CD4-positive, alpha-beta T cell treated with Interleukin-2 at 100 ng/mL for 4 hours (primary cell): ENCODE measurements at regions not wholly inside any gene's neighbourhood (a gene's known extent, or its start where the extent isn't known, plus 50 kb on each side); places are given as distances from the start of the nearest gene placed in this dataset.

Experiments
- DNase-seq: peaks from one replicate; pipeline ENCODE4 v3.0.0-alpha.2; 2020; ENCODE audit warnings: low spot score

DNA sequence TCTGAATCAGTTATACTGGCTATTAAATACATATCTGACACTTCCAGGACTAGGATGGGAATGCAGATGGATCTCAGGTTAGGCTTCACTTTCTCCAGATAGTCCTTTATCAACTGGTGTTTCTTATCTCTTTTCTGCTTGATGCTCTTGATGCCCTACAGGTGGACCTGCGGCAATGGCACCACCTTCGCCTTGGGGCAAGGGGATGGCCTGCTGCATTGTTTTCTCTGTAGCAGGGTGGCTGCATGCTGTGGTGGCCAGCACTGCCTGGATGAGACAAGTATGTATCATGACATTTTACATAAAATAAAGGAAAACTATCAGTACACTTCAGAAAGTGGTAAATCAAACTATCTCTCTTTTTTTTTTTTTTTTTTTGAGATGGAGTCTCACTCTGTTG lies 217.7 kb upstream of the ZP4 start:
- DNase-seq: no peak

DNA sequence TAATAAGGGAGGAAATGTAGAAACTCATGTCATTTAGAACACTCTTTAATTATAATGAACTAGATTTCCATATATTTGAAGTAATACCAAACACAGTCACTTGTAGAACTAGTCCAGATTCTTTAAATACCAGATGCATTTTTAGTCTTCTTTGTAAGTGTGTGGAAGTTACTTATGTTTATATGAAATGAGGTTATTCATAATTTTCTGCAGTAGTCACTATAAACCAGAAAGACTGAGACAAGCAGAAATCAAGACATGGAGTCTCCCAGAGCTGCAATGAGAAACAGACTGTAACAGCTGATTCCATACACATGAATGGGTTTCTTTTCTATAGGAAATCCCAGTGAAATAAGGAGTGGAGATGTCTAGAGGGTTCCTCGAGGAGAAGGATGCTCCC lies 216.6 kb upstream of the ZP4 start:
- DNase-seq: no peak

DNA sequence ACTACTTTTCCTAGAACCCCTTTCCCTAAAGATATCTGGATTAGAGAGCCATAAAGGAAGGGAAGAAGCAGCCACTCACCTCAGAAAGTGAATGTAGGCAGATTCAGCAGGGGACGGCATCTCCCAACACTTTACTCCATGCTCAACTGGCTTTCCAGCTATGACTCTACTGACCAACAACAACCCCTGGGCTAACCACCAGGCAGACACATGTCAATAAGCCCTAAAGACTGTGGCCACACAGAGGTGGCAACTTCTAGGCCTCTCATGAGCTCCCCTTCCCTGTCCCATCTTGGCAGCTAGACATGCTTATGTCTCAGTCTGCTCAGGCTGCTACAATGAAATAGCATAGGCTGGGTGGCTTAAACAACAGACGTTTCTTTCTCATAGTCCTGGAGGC lies 214.0 kb upstream of the ZP4 start:
- no peak for DNase-seq

DNA sequence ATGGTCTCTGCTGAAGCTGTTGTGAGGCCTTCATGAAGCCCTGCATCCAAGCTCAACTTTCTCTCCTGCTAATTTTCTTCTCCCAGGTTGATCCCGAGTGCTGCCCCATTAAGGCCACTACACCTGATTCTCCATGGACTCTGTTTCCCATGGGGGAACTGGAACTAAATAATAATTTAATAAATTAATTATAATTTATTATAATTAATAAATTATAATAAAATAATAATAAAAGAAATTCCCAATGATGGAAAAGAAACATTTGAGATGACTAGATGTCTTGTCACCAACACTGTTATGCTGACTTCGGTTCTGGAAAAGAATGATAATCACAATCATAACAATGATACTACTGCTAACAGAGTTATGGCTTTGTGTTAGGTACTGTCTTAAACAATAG lies 211.2 kb upstream of the ZP4 start:
- DNase-seq: no peak

DNA sequence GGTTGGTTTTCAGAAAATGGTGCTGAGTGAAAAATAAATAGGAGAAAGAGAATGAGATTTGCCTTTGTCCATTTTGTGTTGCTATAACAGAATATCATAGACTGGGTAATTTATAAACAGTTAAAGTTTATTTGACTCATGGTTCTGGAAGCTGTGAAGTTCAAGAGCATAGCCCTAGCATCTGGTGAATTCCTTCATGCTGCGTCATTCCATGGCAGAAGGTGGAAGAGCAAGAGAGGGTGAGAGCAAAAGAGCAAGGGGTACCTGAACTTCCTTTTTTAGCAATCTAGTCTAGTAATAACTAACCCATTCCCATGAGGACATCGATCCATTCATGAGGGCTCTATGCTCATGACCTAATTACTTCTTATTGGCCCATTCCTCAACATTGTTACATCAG lies 209.1 kb upstream of the ZP4 start:
- DNase-seq: no peak

DNA sequence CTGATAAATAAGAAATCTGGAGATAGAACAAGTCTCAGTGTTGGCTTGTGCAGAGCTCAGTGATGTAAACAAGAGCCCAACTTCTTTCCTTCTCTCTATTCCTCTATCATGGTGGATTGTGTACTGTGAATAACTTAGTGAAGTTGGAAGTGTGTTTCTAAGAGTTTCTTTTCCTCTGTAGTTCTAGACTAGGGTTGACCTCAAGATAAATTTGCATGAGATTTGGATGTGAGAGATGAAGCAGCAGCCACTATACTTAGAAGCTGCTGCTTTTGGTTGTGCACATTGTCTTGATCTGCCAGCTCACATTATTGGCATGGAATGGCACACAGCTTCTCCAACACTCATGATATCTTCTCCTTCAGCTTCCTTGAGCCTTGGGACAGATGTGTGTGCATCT lies 198.9 kb upstream of the ZP4 start:
- no peak for DNase-seq

DNA sequence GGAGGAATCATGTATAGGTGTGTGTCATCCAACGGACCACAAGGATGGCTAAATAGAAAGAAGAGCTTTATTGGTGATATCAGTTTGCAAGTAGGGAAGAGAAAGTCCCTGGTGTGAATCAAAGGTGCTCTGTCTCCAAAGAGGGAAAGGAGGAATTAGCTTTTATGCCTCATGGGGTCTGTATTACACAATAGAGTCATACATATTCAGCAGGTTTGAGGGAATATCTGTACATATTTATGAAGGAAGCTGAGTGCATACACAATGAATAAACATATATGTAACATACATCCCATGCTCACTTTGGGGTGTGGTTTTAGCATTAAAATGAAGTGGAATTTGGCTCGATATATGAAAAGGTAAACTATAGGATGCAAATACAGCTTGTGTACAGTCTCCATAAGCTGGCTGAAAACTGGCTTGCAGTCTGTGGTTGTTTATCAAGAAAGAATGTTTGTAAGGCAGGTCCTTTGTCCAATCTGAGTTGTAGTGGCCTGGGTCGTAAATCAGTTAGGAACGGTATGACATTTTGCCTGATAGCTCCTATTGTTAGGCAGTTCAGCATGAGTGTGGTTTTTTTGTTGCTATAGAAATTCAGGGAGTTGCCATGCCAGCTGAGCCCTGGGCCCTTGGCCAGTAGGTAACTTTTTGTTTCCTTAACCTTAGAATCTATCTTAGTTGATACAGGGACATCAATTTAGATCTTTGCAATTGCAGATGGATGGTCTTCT lies 198.0 kb upstream of the ZP4 start:
- no peak for DNase-seq

DNA sequence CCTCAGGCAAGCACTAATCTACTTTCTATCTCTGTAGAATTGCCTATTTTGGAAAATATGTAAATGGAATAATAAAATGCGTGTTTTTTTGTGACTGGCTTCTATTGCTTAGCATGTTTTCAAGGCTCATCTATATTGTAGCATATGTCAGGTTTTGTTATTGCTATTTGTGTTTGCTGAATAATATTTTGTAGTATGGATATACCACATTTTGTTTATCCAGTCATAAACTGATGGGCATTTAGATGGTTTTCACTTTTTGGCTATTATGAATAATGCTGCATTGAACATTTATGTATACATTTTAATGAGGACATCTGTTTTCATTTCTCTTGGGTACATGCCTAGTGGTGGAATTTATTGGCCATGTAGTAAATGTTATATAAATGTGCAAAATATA lies 183.3 kb upstream of the ZP4 start:
- no peak for DNase-seq

DNA sequence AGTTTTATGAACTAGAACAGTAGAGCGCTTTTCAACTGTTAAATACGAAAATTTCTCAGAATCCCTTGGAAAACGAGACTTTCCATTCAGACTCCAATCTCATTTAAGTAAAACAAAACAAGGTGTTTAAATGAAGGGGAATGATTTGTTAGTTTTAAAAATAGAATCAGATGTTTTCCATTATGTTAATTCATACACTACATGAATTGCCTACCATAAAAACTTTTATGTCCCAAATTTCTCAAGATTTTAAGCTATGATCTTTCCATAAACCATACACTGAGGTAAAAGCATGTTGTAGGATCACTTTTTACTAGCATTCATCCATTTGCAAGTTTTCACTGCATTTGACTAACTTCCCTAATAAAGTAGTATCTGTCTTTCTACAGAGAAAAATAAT lies 180.3 kb upstream of the ZP4 start:
- no peak for DNase-seq

DNA sequence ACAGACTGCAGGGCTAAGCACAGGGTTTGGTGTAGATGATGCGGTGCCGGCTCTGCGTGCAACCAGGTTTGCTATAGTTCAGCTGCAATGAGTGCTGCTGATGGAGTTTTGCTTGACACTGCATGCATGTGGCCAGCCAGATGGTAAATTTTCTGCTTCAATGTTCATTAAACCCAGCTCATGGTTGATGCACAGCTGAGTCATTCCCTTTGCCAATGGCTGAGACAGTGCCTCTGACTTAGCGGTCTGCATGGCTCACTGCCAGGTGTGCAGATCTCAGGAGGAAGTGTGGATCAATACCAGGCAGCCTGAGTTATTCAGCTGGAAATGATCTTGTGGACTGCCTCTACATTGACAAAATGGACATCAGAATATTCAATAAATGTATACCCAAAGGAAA lies 172.7 kb upstream of the ZP4 start:
- DNase-seq: no peak

DNA sequence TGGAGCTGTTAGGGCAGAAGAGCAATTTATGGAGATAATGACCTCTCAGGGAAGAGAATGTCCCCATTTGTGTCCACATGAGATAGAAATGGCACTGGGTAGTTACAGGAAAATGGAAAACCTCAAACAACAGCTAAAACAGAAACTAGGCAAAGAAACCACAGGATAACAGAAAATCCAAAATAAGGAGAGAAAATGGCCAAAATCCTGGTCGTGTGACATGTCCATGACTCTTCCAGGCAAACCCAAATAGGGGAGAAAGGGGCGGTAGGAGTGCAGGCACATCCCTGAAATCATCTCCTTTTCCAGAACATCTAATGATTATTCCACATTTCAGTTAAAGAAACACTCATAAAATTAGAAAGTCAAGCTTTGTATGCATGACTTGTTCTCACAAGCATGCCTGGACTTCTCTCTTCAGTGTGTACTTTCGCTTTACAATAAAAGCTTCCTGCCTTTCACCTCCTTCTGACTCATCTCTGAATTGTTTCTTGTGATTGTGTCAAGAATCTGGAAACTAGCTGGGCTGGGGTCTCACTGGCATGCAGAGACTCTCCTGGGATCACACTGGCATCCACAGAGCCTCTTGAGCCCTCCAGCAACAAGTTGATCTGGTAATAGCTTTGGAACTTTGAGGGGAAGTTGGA lies 171.4 kb upstream of the ZP4 start:
- no peak for DNase-seq

DNA sequence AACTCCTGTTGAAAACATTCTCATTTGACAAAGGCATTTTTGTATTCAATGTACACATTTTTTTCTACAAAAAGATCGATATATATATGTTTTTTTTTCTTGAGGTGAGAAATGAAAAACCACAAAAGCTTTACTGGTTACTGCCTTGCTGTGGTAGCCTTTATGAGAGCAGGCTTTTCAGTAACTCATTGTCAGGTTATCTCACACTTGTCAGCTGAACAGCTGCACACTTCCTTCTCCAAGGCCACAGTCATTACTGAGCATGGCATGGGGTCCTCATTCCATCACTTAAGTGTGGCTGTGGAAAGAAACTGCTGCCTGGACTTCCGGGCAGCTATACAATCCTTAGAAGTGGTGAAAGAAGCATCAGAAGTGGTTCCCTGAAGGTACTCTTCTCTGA lies 169.3 kb upstream of the ZP4 start:
- DNase-seq: no peak

DNA sequence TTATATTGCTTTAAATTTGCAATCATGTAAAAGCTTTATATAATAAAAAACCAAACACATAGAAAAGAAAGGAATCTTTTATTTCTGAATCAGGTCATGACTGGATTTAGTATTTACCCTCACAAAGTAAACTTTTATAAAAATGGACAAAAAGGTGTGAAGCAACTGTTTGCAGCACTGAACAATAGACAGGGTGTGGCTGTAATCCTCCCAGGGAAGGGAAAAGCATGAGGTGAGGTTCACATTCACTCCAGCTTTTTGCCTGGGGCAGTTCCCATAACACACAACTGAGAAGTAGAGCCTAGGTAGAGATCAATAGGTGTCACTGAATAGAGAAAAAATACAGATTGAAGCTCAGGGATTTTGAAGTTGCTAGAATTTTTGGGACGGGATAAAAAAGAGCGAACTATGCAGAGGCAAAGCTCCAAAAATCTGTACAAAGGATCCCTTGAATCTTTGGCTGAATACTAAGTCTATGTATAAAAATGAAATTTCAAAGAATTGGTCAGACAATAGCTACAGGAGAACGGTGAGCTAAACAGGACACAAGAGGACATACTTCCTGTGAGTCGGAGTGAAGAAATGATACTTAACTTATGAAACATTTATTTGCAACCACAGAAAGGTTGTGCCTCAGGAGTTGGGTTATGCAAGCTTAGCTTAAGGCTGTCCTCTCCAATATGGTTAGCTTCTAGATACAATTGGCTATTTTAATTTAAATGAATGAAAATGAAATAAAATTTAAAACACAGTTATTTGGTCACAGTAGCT lies 162.0 kb upstream of the ZP4 start:
- no peak for DNase-seq

DNA sequence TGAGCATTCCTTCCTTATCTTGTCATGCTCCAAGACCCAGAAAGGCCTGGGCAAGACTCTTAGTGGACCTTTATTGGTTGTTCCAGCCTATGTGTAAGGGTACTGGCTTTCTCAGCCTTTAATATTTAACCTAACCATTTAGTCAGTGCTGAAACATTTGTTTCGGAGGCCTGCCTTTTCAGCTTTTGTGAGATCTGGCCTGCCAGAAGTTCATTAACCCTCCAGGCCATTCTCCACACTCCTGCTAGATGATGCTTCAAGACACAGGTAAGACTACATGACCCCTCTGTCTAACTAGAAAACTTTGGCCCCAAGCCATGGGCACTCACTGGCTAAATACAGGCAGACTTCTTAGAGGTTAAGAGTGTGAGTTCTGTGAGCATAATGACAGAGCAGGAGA lies 138.4 kb upstream of the ZP4 start:
- DNase-seq: no peak

DNA sequence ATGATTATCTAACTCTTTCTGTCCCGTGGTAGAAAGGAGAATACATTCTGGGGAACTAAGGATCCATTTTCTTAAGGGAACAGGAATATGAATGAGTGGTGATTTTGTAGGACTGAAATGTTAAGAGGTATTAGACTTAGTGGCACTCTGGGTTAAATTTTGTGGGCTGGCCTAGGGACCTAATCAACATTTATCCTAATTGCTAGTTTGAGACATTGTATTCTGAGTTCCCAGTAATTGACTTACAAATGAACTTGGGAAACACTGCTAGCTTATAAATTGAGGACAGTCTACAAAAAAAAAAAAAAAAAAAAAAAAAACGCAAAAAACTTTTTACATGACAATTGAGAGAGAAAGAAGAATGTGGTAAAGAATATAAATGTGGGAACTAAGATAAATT lies 136.6 kb upstream of the ZP4 start:
- DNase-seq: no peak

DNA sequence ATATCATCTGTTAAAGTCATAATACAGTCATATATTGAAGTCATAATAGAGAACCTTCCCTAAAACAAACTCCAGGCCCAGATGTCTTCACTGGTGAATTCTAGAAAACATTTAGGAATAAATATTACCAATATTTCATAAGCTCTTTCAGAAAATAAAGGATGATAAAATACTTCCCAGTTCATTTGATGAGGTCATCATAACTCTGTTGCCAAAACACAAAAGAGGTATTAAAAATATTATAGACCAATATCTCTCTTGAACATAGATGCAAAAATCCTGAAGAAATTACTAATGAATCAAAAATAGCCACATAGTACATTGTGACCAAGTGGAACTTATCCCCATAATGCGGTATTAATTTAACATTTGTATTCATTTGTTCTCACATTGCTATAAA lies 132.4 kb upstream of the ZP4 start:
- DNase-seq: no peak

DNA sequence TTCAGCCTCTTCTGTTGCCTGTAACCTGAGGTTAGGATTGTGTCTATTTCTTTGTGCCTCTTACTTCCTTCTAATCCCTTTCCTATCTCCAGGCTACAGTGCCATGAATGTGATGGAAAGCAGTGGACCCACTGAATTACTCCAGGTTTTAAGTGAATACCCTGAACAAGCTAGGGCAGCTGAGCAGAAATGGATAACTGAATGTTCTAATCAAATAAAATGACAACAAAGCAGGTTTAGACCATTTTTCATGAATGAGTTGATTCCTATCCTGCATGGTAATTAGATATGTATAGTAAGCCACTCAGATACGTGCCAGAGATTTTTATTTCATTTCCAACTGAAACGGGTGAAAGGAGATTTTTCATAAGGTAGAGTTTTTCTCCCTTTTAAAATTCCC lies 127.5 kb upstream of the ZP4 start:
- DNase-seq: no peak

DNA sequence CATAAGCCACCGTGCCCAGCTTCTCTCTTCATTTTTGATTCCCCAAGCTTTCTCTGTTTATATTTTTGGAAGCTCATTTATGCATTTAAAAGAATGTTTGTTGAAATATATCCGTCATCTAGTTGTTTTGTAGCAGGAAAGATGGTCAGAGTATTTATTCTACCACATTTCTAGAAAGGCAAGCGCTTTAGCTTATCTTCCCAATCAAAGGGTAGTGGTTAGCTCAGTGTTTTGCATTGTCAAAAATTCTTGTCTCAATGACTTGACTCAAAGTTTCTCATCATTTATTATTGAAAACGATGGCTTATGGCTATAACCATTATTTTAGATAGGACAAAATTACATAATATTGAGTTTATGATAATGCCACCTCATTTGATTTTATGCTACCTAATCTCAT lies 116.1 kb upstream of the ZP4 start:
- no peak for DNase-seq

DNA sequence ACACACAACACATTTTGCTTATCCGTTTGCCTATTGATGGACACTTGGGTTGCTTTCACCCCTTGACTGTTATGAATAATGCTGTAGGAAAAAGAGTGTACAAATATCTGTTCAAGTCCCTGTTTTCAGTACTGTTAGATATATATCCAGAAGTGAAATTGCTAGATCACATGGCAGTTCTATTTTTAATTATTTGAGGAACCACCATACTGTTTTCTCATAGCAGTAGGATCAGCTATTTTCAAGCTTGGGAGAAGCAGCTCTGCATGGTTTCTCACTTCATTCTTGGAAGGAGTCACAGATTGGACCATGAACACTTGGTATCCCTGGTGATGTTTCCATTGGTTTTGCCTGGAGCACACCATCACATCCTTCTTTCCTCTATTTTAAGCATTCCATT lies 114.4 kb upstream of the ZP4 start:
- DNase-seq: no peak

DNA sequence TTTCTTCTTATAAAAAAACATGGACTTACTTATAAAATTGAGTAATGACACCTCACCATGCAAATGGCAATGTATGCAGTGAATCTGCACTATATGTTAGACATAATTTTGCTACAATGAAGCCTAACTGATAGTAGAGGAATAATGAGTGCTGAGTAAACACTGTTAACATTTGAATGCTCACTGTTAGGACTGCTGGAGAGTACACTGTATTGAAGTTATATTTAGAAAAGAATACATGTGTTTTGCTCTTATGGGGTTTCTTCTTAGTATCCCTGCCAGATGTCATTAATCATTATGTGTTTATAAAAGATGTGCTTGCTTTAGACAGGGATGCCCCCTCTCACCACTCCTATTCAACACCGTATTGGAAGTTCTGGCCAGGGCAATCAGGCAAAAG lies 111.1 kb upstream of the ZP4 start:
- DNase-seq: no peak

DNA sequence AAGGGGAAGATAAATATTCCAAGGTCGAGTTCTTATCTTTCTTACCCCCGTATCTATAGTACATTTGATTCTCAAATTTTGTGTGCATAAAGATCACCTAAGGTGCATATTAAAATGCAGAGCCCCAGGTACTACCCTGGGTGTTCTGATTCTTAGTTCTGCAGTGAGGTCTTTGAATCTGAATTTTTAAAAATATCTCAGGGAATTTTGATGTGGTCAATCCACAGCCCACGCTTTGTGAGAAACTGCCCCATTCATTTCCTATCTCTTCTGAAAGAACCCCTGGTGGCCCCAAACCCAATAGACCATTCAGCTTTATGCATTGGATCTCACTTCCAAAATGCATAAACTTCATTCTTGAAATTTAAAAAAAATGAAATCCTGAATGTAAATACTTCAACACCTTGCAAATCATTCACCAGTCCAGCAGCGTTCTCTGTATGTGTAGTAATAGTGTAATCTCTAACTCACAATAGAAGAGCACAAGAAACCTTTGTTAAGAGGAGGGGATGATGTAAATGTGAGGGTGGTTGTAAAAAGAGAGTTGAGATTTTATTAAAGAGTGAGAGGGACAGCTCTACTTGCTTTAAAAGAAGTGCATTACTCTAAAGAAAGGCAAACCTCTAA lies 108.8 kb upstream of the ZP4 start:
- DNase-seq: no peak

DNA sequence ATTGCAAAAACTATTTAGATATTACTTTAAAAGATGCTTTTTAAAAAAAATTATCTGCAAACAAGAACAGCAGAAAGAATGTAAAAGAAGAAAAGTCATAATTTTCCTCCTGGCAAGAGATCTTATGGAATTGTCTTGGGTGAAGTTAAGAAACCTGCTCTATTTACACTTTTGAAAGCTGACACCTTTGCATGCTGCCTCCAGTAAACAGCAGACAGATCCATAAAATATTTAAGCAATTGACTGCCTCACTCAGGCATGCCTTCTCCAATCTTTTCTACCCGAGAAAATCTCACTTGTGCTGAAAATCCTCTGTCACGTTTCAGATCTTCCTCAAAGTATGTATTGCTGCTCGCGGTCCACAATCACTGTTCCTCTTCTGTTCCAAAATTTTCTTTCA lies 107.9 kb upstream of the ZP4 start:
- no peak for DNase-seq

DNA sequence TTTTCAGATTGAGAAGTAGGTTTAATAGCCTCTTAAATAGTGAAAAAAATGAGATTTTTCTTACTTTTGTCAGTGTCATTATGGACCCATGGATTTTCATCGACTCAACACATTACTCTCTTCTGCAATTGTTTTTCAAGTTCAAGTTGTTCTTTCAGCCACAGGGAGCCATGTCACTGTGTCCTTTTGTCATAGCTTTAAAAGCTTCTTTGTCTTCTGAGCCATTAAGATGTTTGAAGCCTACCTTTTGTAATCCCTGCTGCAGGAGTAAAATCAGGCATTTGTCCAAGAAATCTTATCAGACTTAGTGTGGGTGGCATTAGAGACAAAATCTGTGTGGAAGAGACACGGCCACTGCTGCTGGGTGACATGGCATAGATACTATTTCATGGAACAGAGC lies 92.8 kb upstream of the ZP4 start:
- no peak for DNase-seq
